GM04503 (cell line): ENCODE measurements at regions not wholly inside any gene's neighbourhood (a gene's known extent, or its start where the extent isn't known, plus 50 kb on each side); places are given as distances from the start of the nearest gene placed in this dataset.
"Not testable (repeated sequence)": the region's sequence is repeated elsewhere in the genome, so short reads cannot be mapped to it uniquely, and the experiment has no call there.

Source experiments
- DNase-seq: peaks from one replicate; pipeline ENCODE4 v3.0.0-alpha.2; 2012; ENCODE audit warnings: low read depth

- DNase-seq = no peak
These were observed 473.7 kb upstream of the PODXL start for GRCh38 chr7:132030086-132030568.

DNA sequence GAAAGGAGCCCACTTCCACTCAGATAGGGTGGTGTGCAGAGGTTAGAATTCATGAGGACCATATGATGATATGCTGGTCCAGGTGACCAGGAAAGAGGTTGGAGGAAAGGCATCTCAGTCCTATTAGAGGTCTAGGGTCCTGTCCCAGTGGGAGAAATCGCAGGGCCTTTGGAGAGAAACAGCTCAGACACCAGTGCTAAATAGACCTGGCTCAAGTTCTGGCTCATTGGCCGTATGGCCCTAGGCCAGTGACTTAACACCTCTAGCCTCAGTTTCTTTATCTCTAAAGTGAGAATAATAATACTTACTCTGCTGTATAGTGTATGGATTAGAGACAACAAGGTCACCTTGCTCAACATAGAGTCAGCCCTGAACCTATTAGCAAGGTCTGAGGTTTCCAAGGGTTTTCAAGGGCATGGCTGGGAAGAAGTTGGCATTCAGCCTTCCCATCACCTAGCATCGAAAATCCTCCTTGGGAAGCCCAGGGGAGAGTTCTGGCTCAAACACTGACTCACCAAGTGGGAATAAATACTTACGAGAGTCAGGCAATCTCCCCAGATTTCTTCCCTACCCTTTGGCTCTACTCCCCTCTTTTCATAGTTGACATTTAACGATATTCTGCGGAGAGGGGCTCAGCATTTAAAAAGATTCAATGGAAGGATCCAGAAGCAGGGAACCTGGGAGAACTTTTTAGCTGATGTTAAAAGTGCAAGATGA is 473.1 kb upstream of the PODXL start:
- no peak for DNase-seq

DNA sequence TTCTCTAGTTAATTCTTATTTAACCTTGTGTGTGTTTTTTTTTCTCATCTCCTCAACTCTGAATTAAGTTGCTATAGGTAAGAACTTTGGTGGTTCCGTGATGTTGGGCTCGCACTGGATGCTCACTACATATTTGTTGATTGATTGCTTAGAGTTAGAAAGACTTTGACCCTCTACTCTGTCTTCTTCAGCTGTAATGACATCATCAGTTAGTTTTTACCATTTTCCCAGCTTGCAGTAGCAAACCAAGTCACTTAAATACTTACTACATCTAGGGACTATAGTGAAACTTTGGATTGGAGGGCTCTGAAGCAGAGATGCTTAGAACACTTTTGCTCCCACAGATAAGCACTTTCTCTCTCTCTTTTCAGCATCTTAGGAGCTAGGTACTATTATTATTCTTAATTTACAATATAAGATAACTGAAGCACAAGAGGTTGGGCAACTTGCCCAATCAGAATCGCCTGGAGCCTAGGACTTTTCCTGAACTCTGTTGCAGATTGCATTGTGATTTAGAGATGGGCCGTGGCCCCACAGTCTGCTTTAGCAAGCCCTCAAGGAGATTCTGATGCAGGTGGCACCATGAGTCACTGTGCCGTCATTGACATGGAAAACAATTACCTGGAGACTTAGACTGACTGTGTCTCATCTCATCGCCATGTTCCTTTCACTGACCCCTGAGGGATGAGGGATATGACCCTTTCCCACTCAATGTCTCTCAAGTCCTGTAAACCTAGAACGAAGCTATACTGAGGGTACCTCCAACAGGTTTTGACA is 471.9 kb upstream of the PODXL start:
- no peak for DNase-seq

DNA sequence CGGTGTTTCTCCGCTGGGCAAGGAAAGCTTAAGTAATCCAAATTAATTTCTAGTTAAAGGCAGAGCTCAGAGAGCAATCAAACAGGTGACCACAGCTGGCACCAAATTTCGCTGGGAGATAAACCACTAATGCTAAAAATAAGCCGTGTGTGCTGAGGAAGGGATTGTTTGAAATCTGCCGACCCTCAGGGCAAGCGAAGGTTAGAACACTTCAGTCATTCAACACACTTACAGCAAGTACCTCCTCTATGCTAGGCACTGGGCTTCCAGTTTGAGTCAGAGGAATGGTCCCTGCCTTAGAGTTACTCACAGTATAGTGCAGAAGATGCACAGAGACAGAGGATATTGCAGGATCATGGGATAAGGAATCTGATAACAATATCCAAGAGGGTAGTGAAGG is 467.9 kb upstream of the PODXL start:
- no peak for DNase-seq

- DNase-seq = no peak
These were observed 467.0 kb upstream of the PODXL start for GRCh38 chr7:132023466-132023865.

- DNase-seq = no peak
These were observed 465.8 kb upstream of the PODXL start for GRCh38 chr7:132022188-132022587.

DNA sequence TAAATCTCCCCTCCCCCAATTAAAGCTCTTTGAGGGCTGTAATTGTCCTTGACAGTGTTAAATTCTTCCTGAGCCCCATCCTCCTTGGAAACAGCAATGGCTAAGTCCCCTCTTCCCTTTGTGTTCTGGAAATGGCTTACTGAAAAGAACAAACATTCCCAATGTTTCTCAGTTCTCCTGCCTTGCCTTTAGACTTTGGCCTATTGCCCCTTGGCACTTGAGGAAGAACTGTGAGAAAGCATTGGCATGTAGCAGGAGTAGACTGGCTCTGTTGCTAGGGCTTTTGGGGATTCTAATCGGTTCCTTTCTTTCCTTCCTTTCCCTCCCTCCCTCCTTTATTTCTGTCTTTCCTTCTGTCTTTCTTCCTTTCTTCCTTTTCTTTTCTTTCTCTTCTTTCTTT is 463.3 kb upstream of the PODXL start:
- DNase-seq = no peak

DNA sequence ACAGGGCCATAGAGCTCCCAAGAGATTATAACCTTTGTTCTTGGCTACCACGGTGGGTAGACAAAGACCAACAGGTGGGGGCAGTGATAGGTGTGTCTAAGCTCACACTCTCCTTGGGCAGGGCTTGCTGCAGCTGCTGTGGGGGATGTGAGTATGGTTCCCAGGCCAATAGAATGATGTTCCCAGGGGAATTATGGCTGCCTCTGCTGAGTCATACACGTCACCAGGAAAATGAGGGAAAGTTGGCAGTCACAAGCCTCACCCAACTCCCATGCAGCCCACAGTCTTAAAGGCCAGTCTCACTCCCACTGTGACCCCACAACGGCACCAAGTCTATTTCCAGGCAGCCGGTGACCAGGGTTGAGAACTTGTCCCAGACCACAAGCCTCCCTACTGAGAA is 453.4 kb upstream of the PODXL start:
- DNase-seq = peak; percentile 1

GRCh38 chr7:132004529-132004928 is 448.1 kb upstream of the PODXL start:
- peak; percentile 6 for DNase-seq

DNA sequence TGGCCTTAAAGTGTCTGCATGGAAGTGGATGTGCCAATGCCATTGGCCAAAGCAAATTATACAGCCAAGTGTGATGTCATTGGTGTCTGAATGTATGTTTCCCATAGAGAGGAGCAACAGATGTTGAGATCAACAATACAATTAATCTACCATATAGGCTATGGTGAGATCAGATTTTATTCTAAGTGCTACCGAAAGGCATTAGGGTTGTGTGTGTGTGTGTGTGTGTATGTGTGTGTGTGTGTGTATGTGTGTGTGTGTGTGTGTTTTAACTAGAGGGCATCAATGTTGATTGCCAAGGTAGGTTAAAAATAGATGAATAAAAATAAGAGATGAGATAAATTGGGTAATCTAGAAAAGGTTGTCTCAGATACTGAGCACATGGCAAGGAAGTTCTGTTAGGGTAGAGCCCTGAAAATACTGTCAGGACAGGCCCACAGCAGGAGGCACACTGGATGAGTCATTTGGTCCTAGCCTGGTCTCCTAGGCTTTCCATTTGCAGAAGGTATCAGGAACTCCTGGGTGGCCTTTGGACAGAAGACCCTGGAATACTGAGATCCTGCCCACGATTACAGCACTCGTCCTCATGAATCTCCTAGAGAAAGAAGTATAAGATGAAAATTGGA is 446.0 kb upstream of the PODXL start:
- DNase-seq = no peak

DNA sequence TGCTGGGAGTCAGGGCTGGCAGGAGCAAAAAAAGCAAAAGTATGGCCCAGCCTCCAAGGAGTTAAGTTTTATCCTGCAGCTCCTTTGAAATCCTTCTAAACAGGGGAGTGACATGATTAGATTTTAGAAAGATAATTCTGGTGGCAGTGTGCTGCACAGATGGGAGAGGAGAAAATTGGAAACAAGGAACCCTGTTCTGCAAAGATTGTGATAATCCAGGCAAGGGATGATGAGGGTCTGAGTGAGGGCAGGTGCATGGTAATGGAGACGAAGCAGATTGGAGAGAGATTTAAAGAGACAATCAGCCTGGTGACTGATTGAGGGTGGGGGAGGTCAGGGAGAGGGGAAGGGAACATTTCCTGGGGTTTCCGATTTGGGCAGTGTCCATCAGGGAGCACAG is 444.7 kb upstream of the PODXL start:
- DNase-seq = no peak

DNA sequence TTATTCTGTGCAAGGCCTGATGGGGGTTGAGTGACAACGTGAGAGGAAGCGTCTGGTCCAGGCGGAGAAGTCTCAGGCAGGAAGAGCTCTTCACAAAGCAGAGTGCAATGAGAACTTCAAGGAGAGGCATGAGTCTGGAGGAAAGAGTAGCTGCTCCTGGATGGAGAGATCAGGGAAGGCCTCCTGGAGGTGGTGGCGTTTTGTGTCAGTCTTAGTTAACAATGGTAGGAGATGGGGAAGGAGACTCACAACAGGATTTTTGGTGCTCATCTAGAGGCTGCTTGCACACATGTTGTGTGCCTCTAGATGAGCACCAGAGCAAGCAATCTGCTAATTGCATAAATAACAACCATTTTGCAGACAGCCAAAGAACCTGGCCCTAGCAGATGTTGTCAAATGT is 442.8 kb upstream of the PODXL start:
- no peak for DNase-seq

- DNase-seq = no peak
These were observed 438.9 kb upstream of the PODXL start for GRCh38 chr7:131995324-131995723.

DNA sequence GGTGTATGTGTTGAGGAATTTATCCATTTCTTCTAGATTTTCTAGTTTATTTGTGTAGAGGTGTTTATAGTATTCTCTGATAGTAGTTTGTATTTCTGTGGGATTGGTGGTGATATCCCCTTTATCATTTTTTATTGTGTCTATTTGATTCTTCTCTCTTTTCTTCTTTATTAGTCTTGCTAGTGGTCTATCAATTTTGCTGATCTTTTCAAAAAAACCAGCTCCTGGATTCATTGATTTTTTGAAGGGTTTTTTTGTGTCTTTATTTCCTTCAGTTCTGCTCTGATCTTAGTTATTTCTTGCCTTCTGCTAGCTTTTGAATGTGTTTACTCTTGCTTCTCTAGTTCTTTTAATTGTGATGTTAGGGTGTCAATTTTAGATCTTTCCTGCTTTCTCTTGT is 424.6 kb upstream of the PODXL start:
- not testable (repeated sequence) for DNase-seq

DNA sequence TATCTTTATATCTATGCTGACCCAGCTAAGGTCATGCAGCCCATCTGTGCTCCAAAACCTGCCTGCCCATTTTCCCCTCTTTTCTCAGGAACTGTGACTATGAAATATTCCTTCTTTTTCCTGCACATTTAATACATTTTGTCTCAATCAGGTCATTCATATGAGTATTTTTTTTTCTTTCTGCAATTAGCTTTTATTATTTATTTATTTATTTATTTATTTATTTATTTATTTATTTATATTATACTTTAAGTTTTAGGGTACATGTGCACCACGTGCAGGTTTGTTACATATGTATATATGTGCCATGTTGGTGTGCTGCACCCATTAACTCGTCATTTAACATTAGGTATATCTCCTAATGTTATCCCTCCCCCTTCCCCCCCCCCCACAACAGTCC is 421.7 kb upstream of the PODXL start:
- not testable (repeated sequence) for DNase-seq

DNA sequence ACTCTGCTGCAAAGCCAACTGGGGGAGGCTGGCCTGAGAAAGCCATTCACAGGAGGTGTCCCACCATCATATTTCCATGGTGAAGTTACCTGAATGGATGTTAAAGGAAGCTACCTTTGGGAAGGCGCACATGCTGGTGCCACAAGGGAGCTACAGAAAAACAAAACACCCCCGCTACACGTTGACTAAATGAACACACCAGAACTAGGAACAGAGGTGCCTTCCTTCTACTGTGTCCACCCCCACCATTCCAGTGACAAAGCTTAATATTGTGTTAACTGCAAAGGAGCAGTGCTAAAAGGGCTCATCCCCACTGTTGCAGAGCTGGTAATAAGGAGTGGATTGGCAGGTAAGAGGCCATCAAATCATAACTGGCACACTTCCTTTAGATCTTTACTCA is 420.0 kb upstream of the PODXL start:
- DNase-seq = no peak

GRCh38 chr7:131974671-131975070 is 418.2 kb upstream of the PODXL start:
- no peak for DNase-seq

GRCh38 chr7:131972251-131972650 is 415.8 kb upstream of the PODXL start:
- DNase-seq = no peak

GRCh38 chr7:131970602-131971001 is 414.2 kb upstream of the PODXL start:
- no peak for DNase-seq

GRCh38 chr7:131969560-131969959 is 413.1 kb upstream of the PODXL start:
- no peak for DNase-seq

- no peak for DNase-seq
These were observed 410.8 kb upstream of the PODXL start for GRCh38 chr7:131967216-131967730.

DNA sequence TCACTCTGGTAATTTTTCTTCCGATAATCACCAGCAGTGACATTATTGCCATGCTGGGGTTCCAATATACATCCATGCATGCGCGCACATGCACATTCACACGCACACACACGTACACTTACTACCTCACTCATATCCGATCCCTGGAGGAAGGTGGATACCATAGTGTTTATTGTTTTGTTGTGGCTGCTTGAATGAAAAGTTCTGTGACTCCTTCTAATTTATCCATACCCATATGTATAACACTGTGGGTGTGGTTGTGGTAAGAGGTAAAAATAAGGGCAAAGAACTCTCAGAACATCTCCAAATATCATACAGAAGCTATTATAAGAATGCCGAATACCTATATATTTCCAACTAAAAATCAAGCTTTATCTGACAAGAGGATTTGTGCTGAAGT is 407.8 kb upstream of the PODXL start:
- no peak for DNase-seq
